ENCODE measurements at regions not wholly inside any gene's neighbourhood (a gene's known extent, or its start where the extent isn't known, plus 50 kb on each side); places are given as distances from the start of the nearest gene placed in this dataset.

GRCh38 chr16:6517020-6517720 is 815.5 kb upstream of the RBFOX1 start:
- Histone ChIP-seq H3K27ac (ENCODE audit: low read depth in 1 of 2, low read length in 1 of 2) (no peak overlapping the region), H3K4me3 (no peak overlapping the region)
- no peak for DNase-seq

DNA sequence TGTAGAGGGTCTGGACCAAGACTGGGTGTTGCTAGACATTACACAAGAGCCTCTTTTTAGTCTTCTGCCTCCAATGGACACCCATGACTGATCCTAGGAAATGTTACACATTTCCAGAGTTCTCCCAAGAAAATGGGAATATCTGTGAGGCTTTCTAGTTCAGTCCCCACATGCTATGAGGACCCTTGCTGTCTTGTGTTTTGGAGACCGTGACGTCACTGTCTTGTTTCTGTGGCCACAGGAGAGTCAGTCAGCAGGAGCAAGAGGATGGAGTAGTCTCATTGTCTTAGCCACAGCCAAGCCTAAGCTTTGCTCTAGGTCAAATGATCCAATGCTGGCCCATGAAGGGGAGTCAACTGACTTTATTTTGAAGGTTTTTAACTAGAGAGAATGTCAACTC is 820.1 kb upstream of the RBFOX1 start:
- H3K4me1 ChIP-seq (ENCODE audit: control insufficient read depth in 5 of 5, insufficient read depth in 5 of 5, low read length in 5 of 5) = no peaks in the 10 kb centered on the region
- H3K36me3 ChIP-seq (ENCODE audit: control insufficient read depth in 4 of 4, insufficient read depth in 4 of 4, low read length in 4 of 4) = no peaks in the 10 kb centered on the region
- H3K27ac ChIP-seq (ENCODE audit: low read depth in 1 of 2, low read length in 1 of 2) = no peak overlapping the region
- DNase-seq (no peak), ATAC-seq (ENCODE audit: insufficient read depth, low FRiP score) (no peak)
- peaks cover 0 to 7% (median 2%) of the 10 kb centered on the region in 4 donors for H3K9me3 ChIP-seq (ENCODE audit: control insufficient read depth in 4 of 4, insufficient read depth in 3 of 4, low read length in 3 of 4)
- no peak overlapping the region for H3K9ac ChIP-seq (ENCODE audit: insufficient read depth in 1 of 2, low read length in 2 of 2)
- no peak overlapping the region for H3K4me3 ChIP-seq
- no peak for TF ChIP-seq CTCF (IDR thresholded peaks at IDR 0.05; ENCODE audit: control extremely low read depth, extremely low read depth)
- H3K27me3 ChIP-seq (ENCODE audit: control insufficient read depth in 3 of 3, insufficient read depth in 3 of 3, low read length in 2 of 3) = peaks cover 0 to 2% (median 0%) of the 10 kb centered on the region in 3 donors
- 83 to 92% methylated on average over 2 of the region's 2 CpGs for WGBS, 2 donors

More at GRCh38 chr16:6517020-6517720, 815.5 kb upstream of the RBFOX1 start:
- no peak overlapping the region for H3K9ac ChIP-seq (ENCODE audit: insufficient read depth in 1 of 2, low read length in 2 of 2)
- WGBS, 2 donors = 62 to 64% methylated on average over 9 of the region's 9 CpGs
- peaks cover 0 to 2% (median 0%) of the 10 kb centered on the region in 4 donors for H3K9me3 ChIP-seq (ENCODE audit: control insufficient read depth in 4 of 4, insufficient read depth in 3 of 4, low read length in 3 of 4)
- H3K36me3 ChIP-seq (ENCODE audit: control insufficient read depth in 4 of 4, insufficient read depth in 4 of 4, low read length in 4 of 4) = no peaks in the 10 kb centered on the region
- no peak for TF ChIP-seq CTCF (IDR thresholded peaks at IDR 0.05; ENCODE audit: control extremely low read depth, extremely low read depth)
- no peaks in the 10 kb centered on the region for H3K4me1 ChIP-seq (ENCODE audit: control insufficient read depth in 5 of 5, insufficient read depth in 5 of 5, low read length in 5 of 5)
- H3K27me3 ChIP-seq (ENCODE audit: control insufficient read depth in 3 of 3, insufficient read depth in 3 of 3, low read length in 2 of 3) = peaks cover 0 to 3% (median 0%) of the 10 kb centered on the region in 3 donors
- no peak for ATAC-seq (ENCODE audit: insufficient read depth, low FRiP score)

DNA sequence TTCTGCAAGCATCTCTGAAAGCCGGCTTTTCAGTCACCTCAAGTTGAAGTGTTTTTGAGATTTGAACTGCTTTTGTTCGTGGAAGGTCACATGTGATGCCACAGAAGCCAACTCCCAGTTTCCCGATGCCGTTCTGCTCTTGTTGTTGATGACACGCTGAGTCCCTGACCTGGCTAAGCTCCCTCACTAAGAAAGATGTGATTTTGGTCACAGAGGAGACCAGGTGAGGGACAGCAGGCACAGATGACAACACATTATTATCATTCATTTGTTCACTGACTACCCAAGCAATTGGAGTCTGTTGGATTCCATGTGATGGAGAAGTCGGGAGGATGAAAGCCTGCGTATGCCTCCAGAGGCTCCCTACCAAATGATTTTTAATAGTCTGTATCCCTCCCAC is 822.4 kb upstream of the RBFOX1 start:
- DNase-seq = no peak
- no peak overlapping the region for H3K4me3 ChIP-seq
- H3K27ac ChIP-seq (ENCODE audit: low read depth in 1 of 2, low read length in 1 of 2) = no peak overlapping the region
- H3K9me3 ChIP-seq (ENCODE audit: control insufficient read depth in 4 of 4, insufficient read depth in 3 of 4, low read length in 3 of 4) = peaks cover 0 to 7% (median 2%) of the 10 kb centered on the region in 4 donors
- TF ChIP-seq CTCF (IDR thresholded peaks at IDR 0.05; ENCODE audit: control extremely low read depth, extremely low read depth) = no peak
- no peaks in the 10 kb centered on the region for H3K36me3 ChIP-seq (ENCODE audit: control insufficient read depth in 4 of 4, insufficient read depth in 4 of 4, low read length in 4 of 4)
- H3K9ac ChIP-seq (ENCODE audit: insufficient read depth in 1 of 2, low read length in 2 of 2) = no peak overlapping the region
- 77 to 92% methylated on average over 7 of the region's 7 CpGs for WGBS, 2 donors
- peaks cover 0 to 2% (median 0%) of the 10 kb centered on the region in 3 donors for H3K27me3 ChIP-seq (ENCODE audit: control insufficient read depth in 3 of 3, insufficient read depth in 3 of 3, low read length in 2 of 3)
- H3K4me1 ChIP-seq (ENCODE audit: control insufficient read depth in 5 of 5, insufficient read depth in 5 of 5, low read length in 5 of 5) = no peaks in the 10 kb centered on the region
- ATAC-seq (ENCODE audit: insufficient read depth, low FRiP score) = no peak

Data from lung (tissue), 11 donors.